ENCODE measurements at regions not wholly inside any gene's neighbourhood (a gene's known extent, or its start where the extent isn't known, plus 50 kb on each side); places are given as distances from the start of the nearest gene placed in this dataset.

GRCh38 chr2:16475586-16475985 is 190.0 kb downstream of the CYRIA start:
- TF ChIP-seq CTCF (IDR thresholded peaks at IDR 0.05) (no peak), POLR2A (IDR thresholded peaks at IDR 0.05) (no peak)
